Stomach (tissue), 4 donors: ENCODE measurements at regions not wholly inside any gene's neighbourhood (a gene's known extent, or its start where the extent isn't known, plus 50 kb on each side); places are given as distances from the start of the nearest gene placed in this dataset.

Experiments
- EP300 ChIP-seq: sonication (generic); formaldehyde crosslinking; IDR thresholded peaks from one replicate; pipeline ENCODE4 v1.6.1; 2017; ENCODE audit warnings: antibody characterized with exemption
- POLR2A ChIP-seq, 4 donors: fragments of 450-650 bp; IDR thresholded peaks; one replicate each; pipeline ENCODE4 v1.6.1; 2016; ENCODE audit warnings: antibody characterized with exemption in 4 of 4, control low read depth in 2 of 4, mild to moderate bottlenecking in 1 of 4, moderate library complexity in 1 of 4
- POLR2AphosphoS5 ChIP-seq, 3 donors: sonication (generic); formaldehyde crosslinking; IDR thresholded peaks; one replicate each; pipeline ENCODE4 v1.6.1; 2016; ENCODE audit warnings: antibody characterized with exemption in 3 of 3
- TF ChIP-seq, protein P1 (sequence below), 7 experiments: fragments of 450-650 bp in 4 of 7; fragments of 200-600 bp in 3 of 7; sonication (generic) in 3 of 7; IDR thresholded peaks; one replicate each; pipeline ENCODE4 v1.5.1; 2016 to 2019; ENCODE audit warnings: antibody characterized with exemption in 7 of 7, control low read depth in 2 of 7, mild to moderate bottlenecking in 1 of 7

DNA sequence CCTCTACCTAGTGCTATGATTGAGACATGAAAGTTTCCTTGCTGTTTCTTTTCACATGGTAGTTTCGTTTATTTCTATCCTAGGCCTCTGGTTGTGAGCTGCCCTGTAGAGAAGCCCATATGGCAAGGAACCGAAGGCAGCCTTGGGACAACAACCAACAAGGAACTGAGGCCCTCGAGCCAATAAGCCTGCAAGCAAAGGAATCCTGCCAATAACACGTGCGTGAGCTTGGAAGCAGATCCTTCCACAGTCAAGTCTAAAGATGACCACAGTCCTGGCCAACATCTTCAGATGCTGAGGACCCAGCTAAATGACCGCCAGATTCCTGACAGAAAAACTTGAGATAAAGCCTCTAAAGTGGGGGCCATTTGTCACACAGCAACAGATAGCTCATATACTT lies 100.4 kb upstream of the FAM9B start:
- TF ChIP-seq POLR2A (IDR thresholded peaks at IDR 0.05) (no peak), POLR2AphosphoS5 (IDR thresholded peaks at IDR 0.05) (no peak), EP300 (no peak)
- TF ChIP-seq, protein P1, sequence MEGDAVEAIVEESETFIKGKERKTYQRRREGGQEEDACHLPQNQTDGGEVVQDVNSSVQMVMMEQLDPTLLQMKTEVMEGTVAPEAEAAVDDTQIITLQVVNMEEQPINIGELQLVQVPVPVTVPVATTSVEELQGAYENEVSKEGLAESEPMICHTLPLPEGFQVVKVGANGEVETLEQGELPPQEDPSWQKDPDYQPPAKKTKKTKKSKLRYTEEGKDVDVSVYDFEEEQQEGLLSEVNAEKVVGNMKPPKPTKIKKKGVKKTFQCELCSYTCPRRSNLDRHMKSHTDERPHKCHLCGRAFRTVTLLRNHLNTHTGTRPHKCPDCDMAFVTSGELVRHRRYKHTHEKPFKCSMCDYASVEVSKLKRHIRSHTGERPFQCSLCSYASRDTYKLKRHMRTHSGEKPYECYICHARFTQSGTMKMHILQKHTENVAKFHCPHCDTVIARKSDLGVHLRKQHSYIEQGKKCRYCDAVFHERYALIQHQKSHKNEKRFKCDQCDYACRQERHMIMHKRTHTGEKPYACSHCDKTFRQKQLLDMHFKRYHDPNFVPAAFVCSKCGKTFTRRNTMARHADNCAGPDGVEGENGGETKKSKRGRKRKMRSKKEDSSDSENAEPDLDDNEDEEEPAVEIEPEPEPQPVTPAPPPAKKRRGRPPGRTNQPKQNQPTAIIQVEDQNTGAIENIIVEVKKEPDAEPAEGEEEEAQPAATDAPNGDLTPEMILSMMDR (IDR thresholded peaks at IDR 0.05), result no peak
